Muscle layer of colon (tissue), 2 donors: ENCODE measurements at regions not wholly inside any gene's neighbourhood (a gene's known extent, or its start where the extent isn't known, plus 50 kb on each side); places are given as distances from the start of the nearest gene placed in this dataset.

Source experiments
- H3K27ac ChIP-seq: one replicate; pipeline ENCODE4 v1.7.0; 2013; ENCODE audit warnings: low read depth, mild to moderate bottlenecking, low read length, moderate library complexity
- H3K27me3 ChIP-seq, 2 donors: one replicate each; pipeline ENCODE4 v1.7.0; 2013; ENCODE audit warnings: low read length in 2 of 2, mild to moderate bottlenecking in 2 of 2; ENCODE audit not compliant: insufficient read depth in 2 of 2, control insufficient read depth in 1 of 2
- H3K36me3 ChIP-seq: one replicate; pipeline ENCODE4 v1.7.0; 2013; ENCODE audit warnings: mild to moderate bottlenecking, low read length; ENCODE audit not compliant: insufficient read depth
- H3K4me1 ChIP-seq: one replicate; pipeline ENCODE4 v1.7.0; 2013; ENCODE audit warnings: mild to moderate bottlenecking, low read length; ENCODE audit not compliant: insufficient read depth
- H3K4me3 ChIP-seq, 2 donors: one replicate each; pipeline ENCODE4 v1.7.0; 2013; ENCODE audit warnings: low read length in 2 of 2, low read depth in 1 of 2, mild to moderate bottlenecking in 1 of 2, moderate library complexity in 1 of 2
- H3K9ac ChIP-seq: one replicate; pipeline ENCODE4 v1.7.0; 2013; ENCODE audit warnings: low read length
- H3K9me3 ChIP-seq: one replicate; pipeline ENCODE4 v1.7.0; 2013; ENCODE audit warnings: mild to moderate bottlenecking, low read length
- donor health status: abdominal sarcoma.
- donor health status: Adenocarcinoma of cecum.

DNA sequence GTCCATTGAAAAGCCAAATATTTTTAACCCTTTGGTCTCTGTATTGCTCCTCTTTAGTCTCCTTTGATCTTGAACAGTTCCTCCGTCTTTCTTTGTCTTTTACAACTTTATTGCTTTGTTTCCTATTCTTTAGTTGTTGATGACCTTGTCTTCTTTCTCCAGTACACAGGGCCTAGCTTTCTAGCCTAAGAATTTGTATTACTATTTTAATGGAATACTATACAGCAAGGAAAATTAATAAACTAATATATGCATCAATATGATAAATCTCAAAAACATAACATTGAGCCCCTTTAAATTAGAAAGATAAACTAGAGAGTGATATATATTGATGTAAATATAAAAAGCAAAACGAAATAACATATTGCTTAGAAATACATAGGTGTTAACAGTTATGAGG, 88.7 kb downstream of the NR1D2 start:
- no peaks in the 10 kb centered on the region for H3K9me3 ChIP-seq
- H3K4me3 ChIP-seq, result no peak overlapping the region

DNA sequence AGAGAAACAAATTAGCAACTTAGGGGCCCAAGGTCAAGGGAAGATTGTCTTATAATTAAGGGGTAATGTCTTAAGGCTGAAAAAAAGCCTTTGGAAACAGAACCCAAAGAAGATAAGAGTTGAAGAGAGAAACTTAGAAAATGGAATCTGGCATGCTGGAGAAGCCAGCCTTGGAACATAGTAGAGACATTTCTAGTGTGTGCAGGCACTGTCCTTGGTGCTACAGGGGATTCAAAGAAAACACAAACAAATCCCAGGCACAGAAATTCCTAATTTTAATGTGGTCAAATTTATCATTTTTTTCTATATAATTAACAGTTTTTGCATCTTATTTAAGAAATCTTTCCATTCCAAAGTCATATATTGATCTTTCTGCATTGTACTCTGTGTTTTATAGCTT, 89.4 kb downstream of the NR1D2 start:
- Histone ChIP-seq H3K27ac (no peak overlapping the region), H3K36me3 (no peaks in the 10 kb centered on the region), H3K9ac (no peak overlapping the region), H3K4me3 (no peak overlapping the region), H3K4me1 (no peaks in the 10 kb centered on the region), H3K27me3 (no peaks in the 10 kb centered on the region), H3K9me3 (no peaks in the 10 kb centered on the region)

More for the DNA sequence above, 88.7 kb downstream of the NR1D2 start:
- Histone ChIP-seq H3K36me3 (no peaks in the 10 kb centered on the region), H3K27me3 (no peaks in the 10 kb centered on the region), H3K27ac (no peak overlapping the region), H3K9ac (no peak overlapping the region), H3K4me1 (no peaks in the 10 kb centered on the region)

DNA sequence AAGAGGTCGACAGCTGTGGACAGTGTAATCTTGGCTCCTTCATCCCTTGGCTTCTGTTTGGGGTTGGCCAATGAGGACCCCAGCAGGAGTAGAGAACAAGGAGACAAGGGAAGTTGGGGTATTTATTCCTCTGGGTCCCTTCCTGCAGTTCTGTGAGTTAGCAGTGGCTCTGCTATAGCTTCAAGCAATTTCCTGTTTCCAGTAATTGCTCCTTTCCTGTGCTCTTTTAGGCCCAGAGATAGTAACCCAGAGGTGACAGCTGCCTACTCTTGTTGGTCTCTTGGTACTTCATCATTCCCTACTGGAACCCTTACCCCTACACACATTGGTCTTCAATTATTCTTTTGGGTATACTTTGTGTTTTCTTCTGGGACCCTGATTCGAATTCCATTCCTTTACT, 92.9 kb downstream of the NR1D2 start:
- Histone ChIP-seq H3K4me3 (no peak overlapping the region), H3K27me3 (no peaks in the 10 kb centered on the region), H3K27ac (no peak overlapping the region), H3K9ac (no peak overlapping the region), H3K4me1 (peaks cover 26% of the 10 kb centered on the region), H3K36me3 (no peaks in the 10 kb centered on the region), H3K9me3 (no peaks in the 10 kb centered on the region)

DNA sequence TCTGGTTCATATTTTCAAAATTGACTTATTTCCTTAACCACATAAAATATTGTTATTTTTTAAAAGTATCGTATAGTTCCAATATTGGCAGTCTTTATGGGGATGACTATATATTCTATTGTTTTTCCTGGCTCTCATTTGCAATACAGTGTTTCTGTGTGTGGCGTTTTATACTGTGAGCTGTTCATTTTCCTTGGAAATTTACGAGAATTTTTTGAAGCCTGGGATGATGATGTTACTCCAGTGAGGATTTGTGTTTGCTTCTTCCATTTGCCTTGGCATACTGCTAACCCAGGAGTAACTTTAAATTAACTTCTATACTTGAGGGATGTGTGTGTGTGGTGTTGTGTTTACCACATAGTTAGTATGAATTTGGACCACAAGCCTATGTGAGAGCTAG, 95.2 kb downstream of the NR1D2 start:
- Histone ChIP-seq H3K4me1 (peaks cover 50% of the 10 kb centered on the region), H3K4me3 (no peak overlapping the region), H3K36me3 (no peaks in the 10 kb centered on the region), H3K9me3 (no peaks in the 10 kb centered on the region), H3K27ac (no peak overlapping the region), H3K27me3 (no peaks in the 10 kb centered on the region), H3K9ac (no peak overlapping the region)

DNA sequence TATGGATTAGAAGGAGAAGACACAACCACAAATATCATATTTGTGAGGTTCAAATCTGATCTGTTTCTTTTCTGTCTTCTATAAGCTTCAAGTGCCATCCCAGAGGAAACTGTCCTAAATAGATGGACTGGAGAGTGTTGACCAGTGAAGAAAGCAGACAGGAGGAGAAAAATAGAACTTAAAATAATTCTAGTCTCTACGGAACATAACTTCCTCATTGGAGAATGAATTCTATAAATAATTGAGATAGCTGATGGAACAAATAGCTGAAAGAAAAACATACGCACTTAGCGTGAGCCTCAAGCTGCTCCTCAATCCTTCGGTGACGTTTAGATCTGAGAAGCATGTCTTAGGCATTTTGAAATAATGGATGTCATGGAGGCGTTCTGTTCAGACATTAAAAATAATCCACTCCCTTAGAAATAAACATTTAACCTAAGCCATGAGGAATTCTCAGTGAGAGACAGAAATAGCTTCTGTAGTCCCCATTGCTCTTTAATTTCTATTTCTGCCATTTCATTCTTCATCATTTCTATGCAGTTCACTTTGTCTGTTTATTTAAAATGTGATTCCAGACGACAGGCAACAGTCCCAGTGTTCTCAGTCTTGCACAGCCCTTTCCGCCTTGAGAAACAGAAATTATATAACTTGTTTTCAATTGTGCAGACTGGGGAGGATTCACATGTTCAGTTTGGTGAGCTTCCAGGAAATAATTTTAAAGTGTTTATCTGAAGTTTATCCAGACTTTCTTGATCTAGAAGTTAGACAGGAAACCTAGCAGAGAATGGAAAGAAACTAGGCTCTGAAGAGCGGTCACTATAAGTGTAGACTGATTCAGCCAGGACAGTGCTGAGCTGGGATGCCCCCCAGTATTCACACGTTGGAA, 97.3 kb downstream of the NR1D2 start:
- Histone ChIP-seq H3K4me1 (peaks cover 58% of the 10 kb centered on the region), H3K27ac (peak overlapping the region; percentile 83), H3K4me3 (peak overlapping the region in 1 of 2 donors; percentile 16), H3K36me3 (no peaks in the 10 kb centered on the region), H3K27me3 (no peaks in the 10 kb centered on the region), H3K9ac (no peak overlapping the region), H3K9me3 (no peaks in the 10 kb centered on the region)

DNA sequence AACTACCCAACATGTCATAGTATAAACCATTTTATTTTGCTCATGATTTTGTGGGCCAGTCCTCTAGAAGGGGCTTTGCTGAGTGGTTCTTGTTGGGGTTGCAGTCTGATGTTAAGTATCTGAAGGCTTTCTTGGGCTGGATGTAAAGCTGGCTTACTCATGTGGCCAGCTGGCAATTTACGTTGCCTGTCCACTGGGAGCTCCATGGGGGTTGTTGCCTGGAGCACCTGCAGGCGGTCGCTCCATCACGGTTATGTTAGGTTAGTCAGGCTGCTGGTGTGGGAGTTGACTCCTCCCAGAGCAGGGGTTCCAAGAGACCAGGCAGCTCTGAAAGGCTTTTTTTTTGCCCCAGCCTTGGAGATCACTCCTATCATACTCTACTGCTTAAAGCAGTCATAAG, 98.1 kb downstream of the NR1D2 start:
- Histone ChIP-seq H3K9ac (no peak overlapping the region), H3K4me3 (no peak overlapping the region), H3K36me3 (no peaks in the 10 kb centered on the region), H3K27ac (peak overlapping the region; percentile 83), H3K27me3 (no peaks in the 10 kb centered on the region), H3K4me1 (peaks cover 65% of the 10 kb centered on the region), H3K9me3 (no peaks in the 10 kb centered on the region)

DNA sequence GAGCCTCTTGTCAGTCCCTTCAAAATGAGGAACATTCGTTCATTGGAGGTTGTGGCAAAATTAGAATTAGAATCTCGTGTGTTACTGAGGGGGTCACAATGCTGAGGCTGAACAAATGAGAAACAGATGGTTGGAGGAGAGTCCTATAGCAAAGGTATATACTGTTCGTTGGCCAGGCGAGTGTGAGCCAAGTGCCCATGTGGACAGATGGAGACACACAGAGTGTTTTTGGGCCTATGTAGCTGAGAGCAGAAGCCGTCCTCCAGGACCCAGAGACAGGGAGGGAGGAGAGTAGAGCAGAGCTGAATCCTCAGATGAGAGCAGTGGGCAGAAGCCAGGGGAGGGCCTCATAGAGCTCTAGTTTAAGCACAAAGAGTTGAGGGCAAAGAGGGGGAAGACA, 98.9 kb downstream of the NR1D2 start:
- Histone ChIP-seq H3K36me3 (no peaks in the 10 kb centered on the region), H3K4me3 (no peak overlapping the region), H3K9ac (no peak overlapping the region), H3K4me1 (peaks cover 66% of the 10 kb centered on the region), H3K9me3 (no peaks in the 10 kb centered on the region), H3K27ac (peak overlapping the region; percentile 83), H3K27me3 (no peaks in the 10 kb centered on the region)

DNA sequence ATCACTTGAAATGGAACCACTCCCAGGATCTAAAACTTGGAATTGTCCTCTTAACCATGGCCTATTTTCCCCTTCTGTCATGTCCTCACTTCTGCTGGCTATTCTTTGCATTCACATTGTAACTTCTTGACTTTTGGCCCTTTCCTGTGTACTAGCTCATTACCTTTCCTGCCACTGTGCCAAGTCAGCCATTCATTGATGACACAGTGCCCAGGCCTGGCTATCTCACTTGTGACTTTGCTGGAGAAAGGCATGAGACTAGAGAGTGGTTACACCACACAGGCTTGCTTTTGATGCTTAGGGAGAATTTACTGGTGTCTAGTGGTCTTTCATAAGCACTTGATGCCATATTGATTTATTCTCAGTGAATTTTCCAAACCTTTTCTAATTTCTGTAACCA, 101.1 kb downstream of the NR1D2 start:
- Histone ChIP-seq H3K27me3 (no peaks in the 10 kb centered on the region), H3K4me3 (no peak overlapping the region), H3K36me3 (no peaks in the 10 kb centered on the region), H3K9ac (no peak overlapping the region), H3K27ac (no peak overlapping the region), H3K4me1 (peaks cover 57% of the 10 kb centered on the region), H3K9me3 (no peaks in the 10 kb centered on the region)

DNA sequence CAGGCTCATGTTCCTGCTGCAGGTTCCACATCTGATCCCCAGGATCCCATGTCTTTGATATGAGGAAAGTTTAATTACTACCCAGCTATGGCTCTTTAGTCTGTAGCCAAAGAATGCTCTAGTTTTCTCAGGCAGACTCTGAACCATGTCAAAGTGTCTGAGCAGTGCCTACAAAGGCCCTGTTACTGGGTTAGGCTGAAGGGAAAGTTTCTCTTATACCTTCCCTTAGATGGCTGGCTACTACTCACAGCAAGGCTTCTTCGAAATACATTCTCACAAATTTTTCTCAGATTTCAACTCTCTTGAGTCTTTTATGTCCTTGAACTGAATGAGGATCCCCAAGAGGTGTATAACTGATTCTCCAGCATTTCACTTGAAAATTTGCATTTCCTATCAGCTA, 102.4 kb downstream of the NR1D2 start:
- H3K9me3 ChIP-seq, result no peaks in the 10 kb centered on the region
- no peaks in the 10 kb centered on the region for H3K36me3 ChIP-seq
- H3K4me1 ChIP-seq, result peaks cover 44% of the 10 kb centered on the region
- H3K9ac ChIP-seq, result no peak overlapping the region
- H3K27me3 ChIP-seq, result no peaks in the 10 kb centered on the region
- H3K4me3 ChIP-seq, result no peak overlapping the region
- H3K27ac ChIP-seq, result no peak overlapping the region

DNA sequence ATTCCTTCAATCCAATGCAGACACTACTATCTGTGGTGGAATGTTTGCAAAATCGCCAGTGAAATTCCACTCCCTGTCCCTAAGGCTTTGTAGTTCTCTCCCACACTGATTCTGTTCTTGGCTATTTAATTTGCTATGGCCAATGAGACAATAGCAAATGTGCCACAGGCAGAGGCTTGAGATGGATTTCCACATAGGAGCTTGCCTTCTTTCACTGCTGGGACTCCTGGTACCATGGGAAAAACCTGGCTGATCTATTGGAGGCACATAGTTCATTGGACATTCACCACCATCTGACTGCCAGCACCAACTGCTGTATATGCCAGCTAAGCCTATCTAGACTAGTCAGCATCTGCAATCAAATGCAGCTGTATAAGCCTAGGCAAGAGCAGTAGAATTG, 103.8 kb downstream of the NR1D2 start:
- Histone ChIP-seq H3K9me3 (no peaks in the 10 kb centered on the region), H3K9ac (no peak overlapping the region), H3K36me3 (no peaks in the 10 kb centered on the region), H3K4me1 (peaks cover 31% of the 10 kb centered on the region), H3K4me3 (no peak overlapping the region), H3K27me3 (no peaks in the 10 kb centered on the region), H3K27ac (no peak overlapping the region)

DNA sequence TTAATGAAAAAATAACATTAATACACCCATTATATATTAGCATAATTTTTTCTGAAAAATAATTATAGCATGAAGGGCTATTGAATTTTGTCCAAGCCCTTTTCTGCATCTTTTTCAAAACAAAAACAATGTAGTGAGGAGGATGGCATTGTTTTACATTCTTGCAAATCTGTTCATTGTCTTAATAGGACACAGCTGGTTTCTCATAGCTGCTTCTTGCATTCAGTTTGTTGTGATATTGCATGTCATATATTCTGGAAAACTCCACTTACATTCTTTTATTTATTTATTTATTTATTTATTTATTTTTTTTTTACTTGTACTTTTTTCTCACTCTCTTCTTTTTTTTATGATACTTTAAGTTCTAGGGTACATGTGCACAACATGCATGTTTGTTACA, 107.4 kb downstream of the NR1D2 start:
- no peak overlapping the region for H3K27ac ChIP-seq
- H3K36me3 ChIP-seq, result no peaks in the 10 kb centered on the region
- no peak overlapping the region for H3K4me3 ChIP-seq
- H3K27me3 ChIP-seq, result no peaks in the 10 kb centered on the region
- H3K9ac ChIP-seq, result no peak overlapping the region
- peaks cover 8% of the 10 kb centered on the region for H3K4me1 ChIP-seq
- H3K9me3 ChIP-seq, result no peaks in the 10 kb centered on the region
